ENCODE measurements at regions not wholly inside any gene's neighbourhood (a gene's known extent, or its start where the extent isn't known, plus 50 kb on each side); places are given as distances from the start of the nearest gene placed in this dataset.
"Not testable (repeated sequence)": the region's sequence is repeated elsewhere in the genome, so short reads cannot be mapped to it uniquely, and the experiment has no call there.

DNA sequence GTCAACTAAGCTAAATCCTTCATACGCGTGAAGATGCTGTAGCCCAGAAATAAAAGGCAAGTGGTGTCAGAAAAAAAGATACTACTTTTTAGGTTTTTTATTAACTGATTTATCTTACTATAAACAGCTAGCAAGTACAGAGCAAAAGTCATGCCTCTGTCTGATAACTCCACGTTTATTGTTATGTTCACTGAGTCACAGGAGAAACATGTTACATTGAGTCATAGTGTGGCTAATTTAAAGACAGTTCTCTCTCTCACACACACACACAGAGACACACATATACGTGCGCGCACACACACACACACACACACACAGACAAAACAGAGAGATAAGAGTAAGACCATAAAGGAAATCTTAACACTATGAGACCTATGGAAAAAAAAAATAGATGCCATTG lies 770.0 kb upstream of the CDH10 start:
- ChIA-PET POLR2A (no interaction called here), CTCF (ENCODE audit: unreplicated experiment) (no interaction called here)
- BruUV-seq (replicated peaks) = no TSS peak

DNA sequence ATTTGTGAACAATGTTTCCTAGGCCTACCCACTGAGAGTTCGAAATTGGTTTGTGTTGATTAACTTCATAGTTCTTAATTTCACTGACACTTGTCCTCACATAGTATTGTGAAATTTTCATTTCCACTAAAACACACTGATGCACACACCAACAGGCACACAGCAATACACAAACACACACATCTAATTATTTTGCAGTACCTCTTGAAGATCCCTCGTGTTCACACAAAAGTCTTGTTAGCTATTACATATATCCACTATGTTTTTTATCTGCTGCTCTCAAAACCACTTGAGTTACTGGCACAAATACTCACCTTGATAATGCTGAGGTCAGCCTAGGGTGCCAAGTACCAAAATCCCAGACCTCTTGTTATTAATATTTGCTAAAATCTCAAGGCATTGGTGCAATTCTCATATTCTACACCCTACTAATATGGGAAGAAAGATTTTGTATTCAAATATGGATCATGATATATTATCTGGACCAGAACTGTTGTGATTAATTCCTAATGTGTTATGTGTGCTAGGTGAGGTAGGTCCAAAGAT lies 767.4 kb upstream of the CDH10 start:
- Histone ChIP-seq H3K9me2 (ENCODE audit: insufficient read depth, low read length) (no peaks in the 10 kb centered on the region), H3K4me1 (ENCODE audit: insufficient read depth, low read length, poor library complexity, severe bottlenecking) (no peaks in the 10 kb centered on the region), H3K36me3 (ENCODE audit: insufficient read depth, low read length) (no peaks in the 10 kb centered on the region), H3K79me2 (ENCODE audit: insufficient read depth, low read depth, low read length) (no peaks in the 10 kb centered on the region), H2AFZ (ENCODE audit: low read length) (no peak overlapping the region), H3K4me2 (ENCODE audit: low read length) (no peak overlapping the region), H3K4me3 (ENCODE audit: low read depth, low read length, poor library complexity, severe bottlenecking) (no peak overlapping the region), H3K27ac (ENCODE audit: low read depth, low read length, poor library complexity, severe bottlenecking) (no peak overlapping the region), H3K9me3 (ENCODE audit: low read length) (no peaks in the 10 kb centered on the region), H4K20me1 (ENCODE audit: insufficient read depth, low read length) (no peaks in the 10 kb centered on the region)
- TF ChIP-seq, protein P1, sequence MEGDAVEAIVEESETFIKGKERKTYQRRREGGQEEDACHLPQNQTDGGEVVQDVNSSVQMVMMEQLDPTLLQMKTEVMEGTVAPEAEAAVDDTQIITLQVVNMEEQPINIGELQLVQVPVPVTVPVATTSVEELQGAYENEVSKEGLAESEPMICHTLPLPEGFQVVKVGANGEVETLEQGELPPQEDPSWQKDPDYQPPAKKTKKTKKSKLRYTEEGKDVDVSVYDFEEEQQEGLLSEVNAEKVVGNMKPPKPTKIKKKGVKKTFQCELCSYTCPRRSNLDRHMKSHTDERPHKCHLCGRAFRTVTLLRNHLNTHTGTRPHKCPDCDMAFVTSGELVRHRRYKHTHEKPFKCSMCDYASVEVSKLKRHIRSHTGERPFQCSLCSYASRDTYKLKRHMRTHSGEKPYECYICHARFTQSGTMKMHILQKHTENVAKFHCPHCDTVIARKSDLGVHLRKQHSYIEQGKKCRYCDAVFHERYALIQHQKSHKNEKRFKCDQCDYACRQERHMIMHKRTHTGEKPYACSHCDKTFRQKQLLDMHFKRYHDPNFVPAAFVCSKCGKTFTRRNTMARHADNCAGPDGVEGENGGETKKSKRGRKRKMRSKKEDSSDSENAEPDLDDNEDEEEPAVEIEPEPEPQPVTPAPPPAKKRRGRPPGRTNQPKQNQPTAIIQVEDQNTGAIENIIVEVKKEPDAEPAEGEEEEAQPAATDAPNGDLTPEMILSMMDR (conservative IDR thresholded peaks at IDR 0.05; ENCODE audit: low read length) = no peak
- TF ChIP-seq EZH2phosphoT487 (IDR thresholded peaks at IDR 0.05; ENCODE audit: borderline replicate concordance, low read depth, low read length) = no peak
- BruUV-seq (replicated peaks) = no TSS peak
- CTCF ChIA-PET (ENCODE audit: unreplicated experiment) = no interaction called here
- POLR2A ChIA-PET = no interaction called here
- DNase-seq (ENCODE audit: low spot score) = no peak
- intact Hi-C loops (cut with micrococcal nuclease; ENCODE audit: unreplicated experiment) = no loop called here

More for the DNA sequence above, 770.0 kb upstream of the CDH10 start:
- H3K79me2 ChIP-seq (ENCODE audit: insufficient read depth, low read depth, low read length) = no peaks in the 10 kb centered on the region
- TF ChIP-seq, protein P1 (conservative IDR thresholded peaks at IDR 0.05; ENCODE audit: low read length) = no peak
- no peak for TF ChIP-seq EZH2phosphoT487 (IDR thresholded peaks at IDR 0.05; ENCODE audit: borderline replicate concordance, low read depth, low read length)
- H3K4me1 ChIP-seq (ENCODE audit: insufficient read depth, low read length, poor library complexity, severe bottlenecking) = no peaks in the 10 kb centered on the region
- no peak overlapping the region for H2AFZ ChIP-seq (ENCODE audit: low read length)
- no peaks in the 10 kb centered on the region for H3K9me3 ChIP-seq (ENCODE audit: low read length)
- DNase-seq (ENCODE audit: low spot score) = no peak
- H3K36me3 ChIP-seq (ENCODE audit: insufficient read depth, low read length) = no peaks in the 10 kb centered on the region
- no peaks in the 10 kb centered on the region for H4K20me1 ChIP-seq (ENCODE audit: insufficient read depth, low read length)
- no peaks in the 10 kb centered on the region for H3K9me2 ChIP-seq (ENCODE audit: insufficient read depth, low read length)
- H3K4me3 ChIP-seq (ENCODE audit: low read depth, low read length, poor library complexity, severe bottlenecking) = no peak overlapping the region
- H3K27ac ChIP-seq (ENCODE audit: low read depth, low read length, poor library complexity, severe bottlenecking) = no peak overlapping the region
- intact Hi-C loops (cut with micrococcal nuclease; ENCODE audit: unreplicated experiment) = no loop called here
- H3K4me2 ChIP-seq (ENCODE audit: low read length) = no peak overlapping the region

DNA sequence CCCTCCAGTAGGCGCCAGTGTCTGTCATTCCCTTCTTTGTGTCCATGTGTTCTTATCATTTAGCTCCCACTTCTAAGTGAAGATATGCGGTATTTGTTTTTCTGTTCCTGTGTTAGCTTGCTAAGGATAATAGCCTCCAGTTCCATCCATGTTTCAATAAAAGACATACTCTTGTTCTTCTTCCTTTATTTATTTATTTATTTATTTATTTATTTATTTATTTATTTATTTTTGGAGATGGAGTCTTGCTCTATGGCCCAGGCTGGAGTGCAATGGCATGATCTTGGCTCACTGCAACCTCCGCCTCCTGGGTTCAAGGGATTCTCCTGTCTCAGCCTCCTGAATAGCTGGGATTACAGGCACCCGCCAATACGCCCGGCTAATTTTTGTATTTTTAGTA lies 762.6 kb upstream of the CDH10 start:
- BruUV-seq (replicated peaks); H2AFZ ChIP-seq (ENCODE audit: low read length); CTCF ChIA-PET (ENCODE audit: unreplicated experiment); H4K20me1 ChIP-seq (ENCODE audit: insufficient read depth, low read length); H3K36me3 ChIP-seq (ENCODE audit: insufficient read depth, low read length); H3K4me1 ChIP-seq (ENCODE audit: insufficient read depth, low read length, poor library complexity, severe bottlenecking); H3K9me2 ChIP-seq (ENCODE audit: insufficient read depth, low read length); H3K79me2 ChIP-seq (ENCODE audit: insufficient read depth, low read depth, low read length); H3K27ac ChIP-seq (ENCODE audit: low read depth, low read length, poor library complexity, severe bottlenecking); H3K9me3 ChIP-seq (ENCODE audit: low read length); intact Hi-C loops (cut with micrococcal nuclease; ENCODE audit: unreplicated experiment); H3K4me2 ChIP-seq (ENCODE audit: low read length); DNase-seq (ENCODE audit: low spot score); H3K4me3 ChIP-seq (ENCODE audit: low read depth, low read length, poor library complexity, severe bottlenecking): not testable (repeated sequence)
- POLR2A ChIA-PET = interaction anchor here (0.6 kb wide), 1 partner anchor 464 kb away, joined by 3 read pairs; no protein-coding TSS in a partner anchor

All from OCI-LY7 (cell line).